ENCODE measurements at regions not wholly inside any gene's neighbourhood (a gene's known extent, or its start where the extent isn't known, plus 50 kb on each side); places are given as distances from the start of the nearest gene placed in this dataset.

DNA sequence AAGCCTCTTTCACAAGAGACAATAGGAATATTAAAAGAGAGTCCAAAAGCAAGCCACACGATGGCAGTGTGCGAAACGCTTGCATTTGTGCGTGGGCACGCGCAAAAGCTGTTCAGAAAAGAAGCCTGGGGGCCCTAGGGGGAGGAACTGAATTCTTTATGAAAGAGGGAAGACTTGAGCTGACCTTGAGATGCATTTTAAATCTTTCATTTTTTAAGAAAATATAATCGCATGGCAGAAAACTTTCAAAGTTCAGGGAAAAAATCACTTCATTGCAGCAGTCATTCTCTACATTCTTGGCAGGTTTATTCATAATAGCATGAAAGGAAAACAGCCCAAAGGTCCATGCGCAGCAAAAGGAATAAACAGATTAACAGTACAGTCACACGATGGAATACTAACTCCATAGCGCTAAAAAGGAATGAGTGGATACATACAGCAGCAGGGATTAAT, 206.5 kb upstream of the PRKCQ start:
- TF ChIP-seq, protein P1, sequence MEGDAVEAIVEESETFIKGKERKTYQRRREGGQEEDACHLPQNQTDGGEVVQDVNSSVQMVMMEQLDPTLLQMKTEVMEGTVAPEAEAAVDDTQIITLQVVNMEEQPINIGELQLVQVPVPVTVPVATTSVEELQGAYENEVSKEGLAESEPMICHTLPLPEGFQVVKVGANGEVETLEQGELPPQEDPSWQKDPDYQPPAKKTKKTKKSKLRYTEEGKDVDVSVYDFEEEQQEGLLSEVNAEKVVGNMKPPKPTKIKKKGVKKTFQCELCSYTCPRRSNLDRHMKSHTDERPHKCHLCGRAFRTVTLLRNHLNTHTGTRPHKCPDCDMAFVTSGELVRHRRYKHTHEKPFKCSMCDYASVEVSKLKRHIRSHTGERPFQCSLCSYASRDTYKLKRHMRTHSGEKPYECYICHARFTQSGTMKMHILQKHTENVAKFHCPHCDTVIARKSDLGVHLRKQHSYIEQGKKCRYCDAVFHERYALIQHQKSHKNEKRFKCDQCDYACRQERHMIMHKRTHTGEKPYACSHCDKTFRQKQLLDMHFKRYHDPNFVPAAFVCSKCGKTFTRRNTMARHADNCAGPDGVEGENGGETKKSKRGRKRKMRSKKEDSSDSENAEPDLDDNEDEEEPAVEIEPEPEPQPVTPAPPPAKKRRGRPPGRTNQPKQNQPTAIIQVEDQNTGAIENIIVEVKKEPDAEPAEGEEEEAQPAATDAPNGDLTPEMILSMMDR (IDR thresholded peaks at IDR 0.05): peak; percentile 17 to 50 (median 46)
- peak in 1 of 2 donors; percentile 24 for TF ChIP-seq EP300 (IDR thresholded peaks at IDR 0.05)
